ENCODE measurements at regions not wholly inside any gene's neighbourhood (a gene's known extent, or its start where the extent isn't known, plus 50 kb on each side); places are given as distances from the start of the nearest gene placed in this dataset.

DNA sequence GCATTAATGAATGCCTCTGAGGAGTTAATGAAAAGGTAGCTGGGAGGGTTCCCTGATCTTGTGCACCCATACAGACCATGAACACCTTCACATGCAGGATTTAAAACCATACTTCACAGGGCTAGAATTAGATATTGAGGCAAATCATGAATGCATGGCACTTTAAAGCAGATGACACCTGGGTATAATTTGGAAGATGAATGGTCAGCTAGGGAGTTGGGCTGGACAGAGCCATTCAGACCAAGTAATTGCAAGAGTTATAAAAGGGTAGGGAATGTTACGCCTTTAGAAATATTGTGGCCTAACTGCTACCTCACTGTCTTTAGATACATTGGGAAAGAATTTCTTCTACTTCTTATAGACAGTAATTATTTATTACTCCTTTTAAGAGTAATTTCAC is 89.1 kb upstream of the ZNF827 start:
- DNase-seq (ENCODE audit: low read depth in 2 of 2) = no peak

DNA sequence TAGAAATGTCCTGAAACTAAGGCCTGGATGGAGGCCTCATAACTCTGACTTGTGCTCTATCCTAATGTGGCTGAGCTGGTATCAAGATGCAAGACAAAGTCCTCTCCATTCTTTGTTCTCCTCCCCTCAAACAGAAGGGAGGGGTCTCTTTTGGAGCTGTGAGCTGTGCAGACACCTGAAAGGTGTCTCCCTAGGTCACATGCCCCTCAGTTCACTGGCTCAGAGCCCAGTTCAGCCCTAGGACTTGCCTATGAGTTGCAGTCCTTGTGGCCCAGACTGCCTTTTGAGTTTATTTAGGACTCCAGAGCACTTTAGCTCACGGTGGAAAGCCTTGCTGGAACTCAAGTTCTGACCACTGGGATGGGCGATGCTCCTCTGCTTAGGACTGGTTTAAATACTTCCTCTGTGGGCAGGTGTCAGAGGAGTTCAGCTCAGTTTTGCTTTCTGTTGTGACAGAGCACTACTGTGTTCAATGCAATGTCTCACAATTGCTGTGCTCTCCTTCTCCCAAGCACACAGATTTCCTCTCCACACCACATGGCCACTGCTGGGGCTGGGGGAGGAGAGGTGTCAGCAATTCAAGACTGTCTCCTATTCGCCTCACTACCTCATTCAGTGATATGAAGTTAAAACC is 84.8 kb upstream of the ZNF827 start:
- DNase-seq (ENCODE audit: low read depth in 2 of 2) = no peak

GRCh38 chr4:146022541-146022940 is 83.9 kb upstream of the ZNF827 start:
- DNase-seq (ENCODE audit: low read depth in 2 of 2) = no peak

GRCh38 chr4:146018247-146018646 is 79.6 kb upstream of the ZNF827 start:
- DNase-seq (ENCODE audit: low read depth in 2 of 2) = no peak

DNA sequence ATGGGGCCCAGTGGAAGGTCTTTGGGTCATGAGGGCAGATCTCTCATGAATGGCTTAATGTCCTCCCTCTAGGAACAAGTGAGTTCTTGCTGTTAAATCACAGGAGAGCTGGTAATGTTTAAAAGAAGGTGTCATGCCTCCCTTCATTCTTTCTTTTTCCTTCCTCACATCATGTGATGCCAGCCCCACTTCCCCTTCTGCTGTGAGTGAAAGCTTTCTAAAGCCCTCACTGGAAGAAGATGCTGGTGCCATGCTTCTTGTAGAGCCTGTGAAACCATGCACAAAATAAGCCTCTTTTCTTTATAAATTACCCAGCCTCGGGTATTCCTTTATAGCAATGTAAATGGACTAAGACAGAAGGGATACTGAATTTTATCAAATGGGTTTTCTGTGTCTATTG is 66.1 kb upstream of the ZNF827 start:
- no peak for DNase-seq (ENCODE audit: low read depth in 2 of 2)

- no peak for DNase-seq (ENCODE audit: low read depth in 2 of 2)
Measured at GRCh38 chr4:145988628-145989027, 50.0 kb upstream of the ZNF827 start.
